GM19467 (cell line): ENCODE measurements at regions not wholly inside any gene's neighbourhood (a gene's known extent, or its start where the extent isn't known, plus 50 kb on each side); places are given as distances from the start of the nearest gene placed in this dataset.
"Not testable (repeated sequence)": the region's sequence is repeated elsewhere in the genome, so short reads cannot be mapped to it uniquely, and the experiment has no call there.

Experiments
- ATAC-seq: cut with Tn5 transposase; IDR thresholded peaks from one replicate; pipeline ENCODE4 v1.9.1; 2021; ENCODE audit warnings: mild to moderate bottlenecking, moderate library complexity; ENCODE audit not compliant: unreplicated experiment

DNA sequence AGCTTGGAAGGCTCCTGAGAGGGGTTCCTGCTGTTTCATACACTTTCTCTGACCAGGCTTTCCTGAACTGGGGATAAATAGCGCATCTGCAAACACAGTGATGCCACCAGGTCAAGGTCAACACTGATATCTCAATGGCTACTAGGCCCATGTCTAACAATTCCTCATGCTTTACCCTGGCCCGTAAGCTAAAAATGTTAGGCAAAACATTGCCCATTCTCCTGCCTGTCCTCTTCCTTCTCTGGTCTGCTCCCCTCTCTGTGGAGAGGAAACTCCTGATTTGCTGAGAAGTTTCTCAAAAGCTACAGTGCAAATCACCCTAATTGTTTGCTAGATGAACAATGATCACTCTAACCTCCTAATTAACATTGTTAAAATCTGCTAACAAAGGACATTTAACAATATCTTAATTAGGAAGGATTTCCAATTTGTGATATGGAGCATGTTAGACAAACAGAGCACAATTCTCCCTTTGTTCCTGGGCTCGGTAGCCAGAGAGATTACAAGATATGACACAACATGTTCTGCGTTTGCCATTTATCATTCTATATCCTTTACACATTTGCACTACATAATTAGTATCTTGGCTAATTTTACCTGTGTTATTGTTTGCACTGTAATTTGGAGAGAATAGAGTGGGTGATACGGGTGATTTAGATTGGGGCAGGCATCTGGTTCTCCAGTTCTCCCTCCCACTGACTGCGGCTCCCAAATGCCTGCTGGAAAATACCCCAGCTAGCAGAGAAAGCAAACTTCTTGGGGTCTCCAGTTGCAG is 266.8 kb downstream of the CD83 start:
- ATAC-seq, result no peak

DNA sequence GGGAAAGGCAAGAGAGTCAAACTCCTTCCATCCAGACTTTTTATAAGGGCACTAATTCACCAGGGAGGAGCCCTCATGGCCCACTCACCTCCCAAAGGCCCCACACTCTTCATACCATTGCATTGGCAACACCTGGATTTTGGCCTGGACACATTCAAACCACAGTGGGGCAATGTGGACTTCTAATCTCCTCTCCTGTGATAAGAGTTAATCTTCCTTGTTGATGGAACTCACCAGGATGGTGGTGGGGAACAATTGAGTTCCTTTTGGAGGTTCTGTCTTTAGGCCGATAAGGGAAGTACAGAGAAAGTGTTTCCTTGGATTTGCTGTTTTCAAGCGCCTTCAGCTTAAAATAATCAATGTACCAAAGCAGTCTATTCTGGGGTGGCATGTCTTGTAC is 268.7 kb downstream of the CD83 start:
- ATAC-seq, result no peak

DNA sequence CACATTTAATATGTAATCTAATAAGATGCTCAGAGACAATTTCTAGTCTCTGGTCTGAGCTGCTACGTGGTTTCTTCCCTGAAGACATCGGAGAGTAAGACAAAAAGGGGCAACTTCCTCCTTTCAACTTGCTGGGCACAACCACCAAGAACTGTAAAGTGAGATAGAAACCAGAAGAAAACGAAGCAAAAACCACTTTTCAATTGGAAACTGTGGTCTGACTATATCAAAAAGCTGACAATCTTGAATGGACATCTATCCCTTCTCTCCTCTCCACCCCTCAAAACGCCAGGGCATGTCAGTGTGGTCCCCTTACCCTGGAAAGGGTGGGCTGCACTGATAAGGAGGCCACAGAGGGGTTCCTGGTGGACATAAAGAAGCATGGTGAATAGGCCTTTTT is 269.1 kb downstream of the CD83 start:
- no peak for ATAC-seq

DNA sequence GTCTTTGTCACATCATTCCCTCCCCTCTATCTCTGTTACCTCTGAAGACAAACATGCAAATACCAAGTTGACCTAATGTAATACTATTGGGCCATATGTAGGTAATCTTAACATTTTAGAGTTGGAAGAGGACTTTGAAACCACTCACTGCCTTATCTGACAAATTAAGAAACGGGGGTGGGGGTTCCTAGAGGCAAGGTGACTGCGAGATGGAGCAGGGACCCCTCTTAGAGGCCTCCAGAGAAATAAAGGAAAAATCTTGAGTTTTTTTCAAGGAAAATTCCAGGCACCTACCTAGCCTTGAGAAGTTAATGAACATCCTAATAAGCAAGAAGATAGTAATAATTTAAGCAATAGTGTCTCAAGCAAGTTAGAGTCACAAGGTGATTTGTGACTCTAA is 270.8 kb downstream of the CD83 start:
- ATAC-seq, result no peak

DNA sequence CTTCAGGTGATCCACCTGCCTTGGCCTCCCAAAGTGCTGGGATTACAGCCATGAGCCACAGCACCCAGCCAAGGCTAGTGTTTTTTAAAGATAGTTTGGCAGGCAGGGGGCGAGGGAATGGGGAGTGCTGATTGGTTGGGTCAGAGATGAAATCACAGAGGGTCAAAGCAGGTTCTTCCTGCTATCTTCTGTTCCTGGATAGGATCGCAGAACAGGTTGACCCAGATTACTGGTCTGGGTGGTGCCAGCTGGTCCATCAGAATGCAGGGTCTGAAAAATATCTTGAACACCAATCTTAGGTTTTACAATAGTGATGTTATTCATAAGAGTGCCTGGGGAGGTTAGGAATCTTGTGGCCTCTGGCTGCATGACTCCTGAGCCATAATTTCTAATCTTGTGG is 272.2 kb downstream of the CD83 start:
- not testable (repeated sequence) for ATAC-seq

DNA sequence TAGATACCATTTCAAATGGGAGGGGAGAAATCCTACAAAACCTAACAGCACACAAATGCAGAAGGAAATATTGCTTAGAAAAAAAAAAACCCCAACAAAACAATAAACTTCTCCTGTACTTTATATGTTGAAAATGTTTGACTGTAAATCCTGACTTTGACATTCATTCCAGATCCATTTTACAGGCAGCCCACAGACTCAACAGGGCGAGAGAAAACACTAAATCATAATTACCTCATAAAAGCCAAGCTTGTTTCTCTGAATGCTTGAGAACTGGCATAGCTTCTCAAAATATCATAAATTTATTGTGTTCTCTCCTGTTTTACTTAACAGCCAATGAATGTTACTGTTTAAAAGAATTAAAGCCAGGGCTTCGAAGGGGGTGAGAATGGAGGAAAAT is 273.2 kb downstream of the CD83 start:
- no peak for ATAC-seq

DNA sequence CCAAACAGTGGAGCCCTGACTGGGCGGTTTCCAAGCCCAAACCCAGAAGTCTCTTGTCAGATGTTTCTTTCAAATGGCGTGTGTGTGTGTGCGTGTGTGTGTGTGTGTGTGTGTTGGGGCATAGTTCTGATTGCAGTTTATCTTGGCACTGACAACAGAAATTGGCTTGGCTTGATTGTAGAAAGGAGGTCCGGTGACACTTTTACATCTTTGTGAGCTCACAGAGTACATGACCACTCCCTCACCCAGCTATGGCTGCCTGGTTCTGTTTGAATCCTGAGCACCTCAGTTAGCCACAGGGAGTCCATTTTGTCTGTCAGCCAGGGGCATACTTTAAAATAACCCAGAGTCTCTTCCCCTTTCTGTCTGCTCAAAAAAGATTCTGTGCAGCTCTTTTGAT is 276.3 kb downstream of the CD83 start:
- no peak for ATAC-seq

DNA sequence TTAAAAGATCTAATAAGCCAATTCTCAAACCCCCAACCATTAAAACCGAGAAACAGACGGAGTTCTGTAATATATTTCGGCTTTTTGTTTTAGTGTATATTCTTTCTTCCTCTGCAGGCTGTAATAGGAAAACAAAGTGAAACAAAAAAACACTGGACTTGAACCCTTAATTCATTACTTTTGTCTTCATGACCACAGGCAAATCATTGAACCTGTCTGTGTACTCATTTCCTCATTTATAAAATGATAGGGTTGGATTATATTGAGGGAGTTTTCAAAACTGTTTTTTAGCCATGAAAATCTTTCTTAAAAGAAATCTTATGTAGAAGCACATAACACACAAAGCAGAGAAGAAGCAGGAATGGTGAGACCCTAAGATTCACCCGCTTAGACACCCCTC is 278.8 kb downstream of the CD83 start:
- no peak for ATAC-seq

DNA sequence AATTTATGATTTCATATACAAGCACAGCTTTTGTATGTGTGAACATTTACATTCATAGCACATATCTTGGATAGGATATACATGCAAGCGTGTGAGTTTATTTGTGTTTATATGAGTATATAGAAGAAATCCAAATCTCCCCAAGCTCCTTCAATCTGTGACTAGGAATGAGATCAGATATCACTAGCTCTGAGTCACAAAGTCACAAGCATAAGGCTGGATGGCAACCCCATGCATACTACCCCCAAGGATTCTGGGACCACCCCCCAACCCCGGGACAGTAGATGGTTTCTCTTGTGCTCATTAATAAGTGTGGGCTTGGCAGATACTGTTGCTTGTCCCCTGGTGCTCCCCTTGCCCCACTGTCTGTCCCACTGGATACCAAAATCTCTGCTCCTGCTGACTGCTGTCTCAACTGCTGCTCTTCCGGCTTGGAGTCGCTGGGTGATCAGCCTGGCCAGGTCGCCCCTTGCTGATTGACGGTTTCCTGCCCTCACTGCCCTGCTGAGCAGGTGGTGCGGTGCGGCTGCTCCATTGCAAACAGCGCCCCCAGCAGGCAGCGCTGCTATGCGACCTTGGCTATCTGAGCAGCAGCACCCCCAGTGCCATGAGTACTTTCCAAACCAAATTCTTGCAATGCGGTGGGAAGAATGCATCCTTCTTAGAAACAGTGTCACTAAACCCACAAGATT is 279.4 kb downstream of the CD83 start:
- ATAC-seq, result no peak

DNA sequence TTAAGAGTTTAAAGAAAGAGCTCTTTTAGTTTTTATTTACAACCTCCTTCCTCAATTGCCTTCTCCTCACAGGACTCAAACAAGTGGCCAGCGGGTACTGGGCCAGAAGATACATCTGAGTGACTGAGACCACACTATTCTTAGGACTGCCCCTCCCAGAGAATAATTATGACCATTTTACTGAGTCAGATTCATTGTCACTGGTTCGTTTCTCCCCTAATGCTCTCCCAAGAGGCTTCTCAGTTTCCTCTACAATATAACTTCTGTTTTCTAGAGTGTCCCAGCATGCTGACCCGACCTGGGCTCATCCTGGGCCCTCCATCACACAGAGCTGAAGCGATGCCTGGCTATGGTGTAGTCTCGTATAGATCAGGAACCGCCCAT is 279.9 kb downstream of the CD83 start:
- ATAC-seq, result no peak

DNA sequence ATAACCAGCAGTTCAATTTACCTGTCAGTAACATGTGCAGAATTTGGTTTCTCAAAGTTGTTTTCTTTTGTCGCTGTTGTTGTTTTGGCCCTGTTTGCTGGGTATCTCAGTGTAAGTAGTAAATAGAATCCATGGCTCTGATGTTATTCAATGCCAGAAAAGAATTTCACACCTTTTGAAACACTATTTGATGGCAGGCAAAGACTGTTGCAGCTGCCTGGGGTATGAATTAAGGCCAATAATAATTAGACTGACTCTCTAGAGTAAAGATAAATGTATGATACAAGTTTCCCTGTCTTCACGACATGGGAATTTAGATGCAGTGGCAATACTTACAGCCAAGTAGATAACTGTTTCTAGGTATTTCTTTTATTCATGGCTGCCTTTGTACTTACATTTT is 281.4 kb downstream of the CD83 start:
- no peak for ATAC-seq

DNA sequence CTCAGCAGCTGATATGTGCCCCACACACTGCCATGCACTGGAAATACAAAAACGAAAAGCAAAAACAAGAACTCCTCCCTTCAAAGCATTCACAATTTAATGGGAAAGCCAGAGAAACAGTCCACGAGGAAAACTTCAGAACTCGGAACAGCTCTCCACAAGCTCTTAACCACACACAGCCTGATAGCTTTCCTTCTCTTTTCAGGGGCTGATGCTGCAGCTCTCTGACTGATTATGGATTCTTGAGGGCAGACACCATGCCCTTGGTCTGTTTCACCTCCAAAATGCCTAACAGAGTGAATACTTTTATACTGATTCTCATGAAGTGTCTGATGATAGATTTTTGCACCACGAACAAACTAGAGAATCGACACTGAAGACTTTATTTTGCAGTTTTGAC is 282.1 kb downstream of the CD83 start:
- ATAC-seq, result no peak

DNA sequence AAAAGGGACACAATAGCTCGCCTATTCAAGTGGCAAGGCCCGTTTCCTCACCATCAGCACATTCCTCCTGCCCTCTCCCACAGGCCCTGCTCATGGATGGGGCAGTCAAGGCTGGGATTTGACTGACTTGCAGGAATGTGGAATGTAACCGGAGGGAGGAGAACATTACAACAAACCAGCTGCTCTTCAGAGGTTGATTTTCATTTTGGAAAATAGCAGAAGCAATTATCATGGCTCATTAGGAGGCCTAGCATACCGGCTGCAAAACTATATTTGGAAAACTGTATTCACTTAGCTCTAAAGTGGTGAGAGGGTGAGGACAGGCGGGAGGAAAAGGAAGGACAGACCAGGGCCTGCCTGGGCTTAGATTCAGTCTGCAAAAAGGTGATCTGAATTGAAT is 283.7 kb downstream of the CD83 start:
- ATAC-seq, result no peak

DNA sequence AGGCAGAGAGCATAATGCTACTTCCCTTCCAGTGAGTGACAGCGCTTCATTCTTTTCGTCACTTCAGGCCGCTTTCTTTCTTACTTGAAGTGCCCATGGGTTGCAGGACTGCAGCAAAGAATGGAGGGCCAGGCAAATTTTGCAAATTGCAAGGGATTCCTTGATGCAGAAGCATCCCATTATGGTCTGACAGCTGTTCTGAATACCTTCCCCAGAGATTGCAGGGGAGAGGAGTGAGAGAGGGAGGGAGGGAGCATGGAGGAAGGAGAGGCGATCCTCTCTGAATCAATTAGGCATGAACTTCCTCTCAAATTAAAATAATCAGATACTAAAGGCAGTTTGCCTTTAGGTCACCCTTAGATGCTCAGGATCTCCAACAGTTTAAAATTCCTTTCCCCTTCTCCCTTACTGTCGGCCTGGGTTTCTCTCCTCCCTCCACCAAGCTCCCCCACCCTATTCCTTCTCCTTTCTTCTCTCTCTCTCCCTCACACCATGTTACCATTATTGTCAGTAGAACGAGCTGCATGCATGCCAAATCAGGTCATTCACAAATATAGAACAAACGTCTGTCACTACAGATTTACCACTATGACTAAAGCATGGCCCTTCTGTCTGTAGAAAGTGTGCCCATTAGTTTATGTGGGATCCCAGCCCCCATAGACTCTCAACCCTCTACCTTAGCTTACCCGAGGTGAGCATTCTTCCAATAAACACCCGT is 289.2 kb downstream of the CD83 start:
- no peak for ATAC-seq

DNA sequence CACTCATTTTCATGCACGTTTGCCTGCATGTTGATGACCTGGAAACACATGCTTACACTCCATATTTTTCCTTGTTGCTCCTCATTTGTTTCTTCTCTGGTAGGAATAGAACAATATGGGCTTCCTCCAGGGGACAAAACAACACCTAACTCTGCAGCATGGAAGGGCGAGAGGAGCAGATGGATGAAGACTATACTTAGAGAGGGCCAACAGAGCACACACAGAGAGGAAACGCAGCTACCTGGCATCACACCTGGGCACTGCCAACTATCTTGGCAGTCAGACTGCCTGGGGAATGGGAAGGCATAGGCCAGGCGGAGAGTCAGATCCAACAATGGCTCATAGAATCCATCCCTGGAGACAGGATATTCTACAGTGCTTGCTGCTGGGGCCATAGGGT is 290.9 kb downstream of the CD83 start:
- ATAC-seq, result no peak

DNA sequence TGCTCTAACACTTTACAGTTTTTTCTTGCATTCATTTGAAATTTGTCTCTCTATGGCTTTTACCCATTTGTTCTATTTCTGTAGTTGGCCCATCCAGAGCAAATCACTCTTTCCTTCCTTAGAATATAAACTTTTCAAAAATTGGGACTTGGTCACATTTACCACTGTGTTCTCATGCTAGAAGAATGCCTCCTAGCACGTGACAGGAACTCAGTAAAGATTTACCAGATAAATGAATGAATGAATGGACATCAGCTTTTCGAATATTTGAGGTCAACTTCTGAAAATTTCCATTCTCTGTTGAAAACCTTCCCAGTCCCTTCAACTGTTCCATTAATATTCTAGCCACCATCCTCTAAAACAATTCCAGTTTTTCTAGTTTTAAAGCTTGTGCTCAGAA is 294.5 kb downstream of the CD83 start:
- no peak for ATAC-seq

DNA sequence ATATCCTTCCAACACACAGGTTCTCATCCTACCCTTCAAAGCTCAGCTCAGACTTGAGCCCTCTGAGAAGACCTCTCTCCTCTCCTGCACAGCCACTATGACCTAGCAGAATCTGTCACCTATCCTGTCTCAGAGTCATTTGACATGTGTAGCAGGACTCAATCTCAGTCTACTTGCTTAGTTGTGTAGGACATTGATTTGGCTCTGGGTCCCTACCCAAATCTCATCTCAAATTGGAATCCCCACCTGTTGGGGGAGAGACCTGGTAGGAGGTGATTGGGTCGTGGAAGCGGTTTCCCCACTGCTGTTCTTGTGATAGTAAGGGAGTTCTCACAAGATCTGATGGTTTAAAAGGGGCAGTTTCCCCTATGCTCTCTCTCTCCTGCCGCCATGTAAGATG is 297.9 kb downstream of the CD83 start:
- ATAC-seq, result no peak

DNA sequence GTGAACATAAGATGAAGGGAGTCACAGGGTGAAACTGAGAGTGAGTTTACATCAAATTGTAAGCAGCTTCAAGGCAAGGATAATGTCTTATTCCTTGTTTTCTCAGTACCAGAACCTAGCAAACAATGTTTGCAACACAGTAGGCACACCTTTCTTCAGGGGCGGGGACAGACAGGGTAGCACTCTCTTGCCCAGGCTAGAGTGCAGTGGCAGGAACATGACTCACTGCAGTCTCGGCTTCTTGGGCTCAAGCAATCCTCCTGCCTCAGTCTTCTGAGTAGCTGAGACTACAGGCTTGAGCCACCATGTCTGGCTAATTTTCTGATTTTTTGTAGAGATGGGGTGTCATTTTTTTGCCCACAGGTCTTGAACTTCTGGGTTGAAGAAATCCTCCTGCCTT is 299.8 kb downstream of the CD83 start:
- no peak for ATAC-seq

DNA sequence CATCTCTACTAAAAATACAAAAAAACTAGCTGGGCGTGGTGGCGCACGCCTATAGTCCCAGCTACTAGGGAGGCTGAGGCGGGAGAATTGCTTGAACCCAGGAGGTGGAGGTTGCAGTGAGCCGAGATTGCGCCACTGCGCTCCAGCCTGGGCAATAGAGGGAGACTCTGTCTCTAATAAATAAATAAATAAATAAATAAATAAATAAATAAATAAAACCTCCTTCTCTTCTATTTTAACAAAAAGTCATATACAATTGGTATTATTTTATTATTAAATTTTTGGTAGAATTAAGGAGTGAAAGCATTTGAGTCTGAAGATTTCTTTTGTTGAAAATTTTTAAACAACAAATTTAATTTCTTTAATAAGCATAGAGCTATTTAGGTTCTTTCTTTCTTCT is 301.7 kb downstream of the CD83 start:
- not testable (repeated sequence) for ATAC-seq

DNA sequence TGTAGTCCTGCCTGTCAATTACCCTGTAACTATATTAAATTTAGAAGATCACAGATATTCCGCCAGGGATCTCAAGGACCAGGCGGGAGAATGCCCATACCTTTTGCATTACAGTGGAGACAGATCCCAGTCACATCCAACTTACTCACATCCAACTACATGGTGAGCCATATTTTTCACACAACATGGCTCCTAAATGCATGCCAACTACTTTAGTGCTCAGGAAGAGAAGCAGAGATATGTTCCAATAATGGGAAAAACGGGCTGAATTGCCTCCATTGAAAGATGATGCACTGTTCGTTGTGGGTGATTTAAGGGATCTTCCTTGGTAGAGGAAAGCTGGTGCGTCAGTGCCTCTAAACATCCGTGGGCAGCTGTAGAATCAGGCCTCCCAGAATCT is 304.5 kb downstream of the CD83 start:
- no peak for ATAC-seq

DNA sequence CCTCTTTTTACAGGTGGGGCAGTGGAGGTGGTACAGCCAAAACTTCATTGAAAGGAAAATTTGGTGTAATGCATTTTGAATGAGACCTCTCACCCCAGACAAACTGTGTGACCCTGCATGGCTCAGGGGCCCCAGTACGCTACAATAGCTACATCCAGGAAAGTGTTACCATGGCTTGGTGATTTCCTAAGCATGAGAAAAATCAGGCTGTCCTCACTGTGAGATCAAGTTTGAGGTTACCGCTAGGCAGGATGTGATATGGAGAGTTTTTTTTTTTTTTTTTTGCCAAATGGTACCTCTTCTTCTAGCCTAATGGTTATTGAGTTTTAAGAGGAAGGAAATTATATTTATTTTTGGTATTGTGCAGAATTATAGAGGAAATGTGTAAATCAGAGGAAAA is 305.3 kb downstream of the CD83 start:
- no peak for ATAC-seq

DNA sequence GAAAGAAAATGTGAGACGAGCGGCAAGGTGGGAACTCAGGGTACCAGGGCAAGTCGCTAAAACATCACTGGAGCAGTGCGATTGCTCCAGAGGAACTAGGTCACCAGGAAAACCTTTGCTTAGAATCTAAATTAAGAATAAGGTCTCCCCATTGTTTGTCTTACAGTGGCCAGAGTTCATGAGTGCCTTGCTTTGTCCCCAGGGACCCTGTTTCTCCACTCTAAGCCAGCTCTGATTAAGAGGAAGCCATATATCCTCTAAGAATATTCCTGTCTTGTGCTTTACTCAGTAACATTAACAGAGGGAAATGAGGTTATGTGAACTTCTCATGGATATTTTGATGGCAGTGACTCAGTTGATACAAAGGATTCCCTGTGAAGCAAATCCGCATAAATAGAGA is 305.8 kb downstream of the CD83 start:
- no peak for ATAC-seq
